Left colon (tissue), 2 donors: ENCODE measurements at regions not wholly inside any gene's neighbourhood (a gene's known extent, or its start where the extent isn't known, plus 50 kb on each side); places are given as distances from the start of the nearest gene placed in this dataset.
"Not testable (repeated sequence)": the region's sequence is repeated elsewhere in the genome, so short reads cannot be mapped to it uniquely, and the experiment has no call there.

Experiments
- ATAC-seq: fragments of 200-7000 bp; cut with Tn5 transposase; one replicate; pipeline ENCODE4 v1.9.1; 2020; ENCODE audit warnings: mild to moderate bottlenecking, moderate library complexity
- DNase-seq, 2 donors: peaks; one replicate each; pipeline ENCODE4 v3.0.0-alpha.2; 2020
- intact Hi-C, 2 donors: fragments of 100-400 bp; cut with DNase I in 1 of 2; cut with micrococcal nuclease in 1 of 2; formaldehyde crosslinking; loops; one replicate each; pipeline versions ENCODE4 v1.11.2 to v1.14.0; 2022; cut with DNase I, micrococcal nuclease
- donor health status: DM: no; HTN: no; CAD: no.
- donor health status: DM: yes; HTN: yes; CAD: no.

DNA sequence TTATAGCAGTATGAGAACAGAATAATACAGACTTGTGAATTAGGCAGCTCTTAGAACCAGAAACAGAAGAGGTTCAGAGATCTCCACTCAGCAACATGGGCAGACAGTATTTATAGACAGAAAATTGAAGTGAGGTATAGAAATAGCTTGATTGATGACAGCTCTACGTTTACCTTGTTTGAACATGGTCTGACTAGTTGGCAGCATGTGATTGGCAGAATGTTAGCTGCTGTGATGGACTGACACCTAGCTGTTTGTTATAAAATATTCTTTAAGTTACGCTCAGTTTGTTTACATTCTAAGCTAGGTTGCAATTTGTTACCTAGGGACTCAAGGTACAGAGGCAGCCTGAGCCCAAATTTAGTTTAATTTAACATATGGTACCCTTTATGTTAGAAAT lies 73.7 kb upstream of the TMEM229A start:
- DNase-seq: no peak
- ATAC-seq: no peak
- intact Hi-C loops: no loop called here

GRCh38 chr7:124101173-124101768 lies 68.4 kb upstream of the TMEM229A start:
- peak in 1 of 2 donors; percentile 50 for DNase-seq
- ATAC-seq: peak; percentile 45
- intact Hi-C loops: no loop called here

DNA sequence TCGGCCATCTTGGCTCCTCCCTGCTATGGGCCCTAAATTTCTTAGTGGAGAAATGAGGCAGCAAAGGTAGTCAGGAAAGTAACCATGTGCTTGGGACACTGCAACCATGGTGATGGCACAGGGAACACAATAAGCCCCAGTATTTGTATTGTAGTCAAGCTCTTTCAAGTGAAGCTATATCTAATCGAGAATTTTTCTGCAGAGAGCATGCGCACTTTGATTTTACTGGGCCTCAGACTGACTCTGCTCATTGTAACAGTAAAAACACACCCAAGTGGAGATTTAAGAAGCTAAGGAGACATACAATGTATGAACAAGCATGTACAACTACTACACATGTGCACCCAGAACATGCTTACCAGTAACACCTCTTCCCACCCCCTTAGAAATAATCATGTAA lies 67.3 kb upstream of the TMEM229A start:
- intact Hi-C loops: no loop called here
- ATAC-seq (peak; percentile 25), DNase-seq (no peak)

GRCh38 chr7:124099585-124099984 lies 66.7 kb upstream of the TMEM229A start:
- ATAC-seq, intact Hi-C loops: not testable (repeated sequence)
- peak in 1 of 2 donors; percentile 22 for DNase-seq

GRCh38 chr7:124089621-124090020 lies 56.8 kb upstream of the TMEM229A start:
- ATAC-seq (no peak), DNase-seq (no peak)
- intact Hi-C loops: no loop called here

DNA sequence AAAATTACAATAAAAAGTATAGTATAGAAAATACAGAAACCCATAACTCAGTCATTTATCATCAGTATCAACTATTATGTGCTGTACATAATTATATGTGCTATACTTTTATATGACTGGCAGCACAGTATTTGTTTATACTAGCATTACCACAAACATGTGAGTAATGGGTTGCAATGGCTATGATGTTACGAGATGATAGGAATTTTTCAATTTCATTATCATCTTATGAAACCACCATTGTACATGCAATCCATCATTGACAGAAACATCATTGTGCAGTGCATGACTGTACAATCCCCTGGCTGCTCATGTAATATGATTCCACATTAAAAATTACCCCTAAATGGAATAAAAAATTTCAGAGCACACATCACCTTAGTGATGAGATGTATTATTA lies 55.7 kb upstream of the TMEM229A start:
- ATAC-seq (no peak), DNase-seq (no peak)
- intact Hi-C loops: no loop called here

DNA sequence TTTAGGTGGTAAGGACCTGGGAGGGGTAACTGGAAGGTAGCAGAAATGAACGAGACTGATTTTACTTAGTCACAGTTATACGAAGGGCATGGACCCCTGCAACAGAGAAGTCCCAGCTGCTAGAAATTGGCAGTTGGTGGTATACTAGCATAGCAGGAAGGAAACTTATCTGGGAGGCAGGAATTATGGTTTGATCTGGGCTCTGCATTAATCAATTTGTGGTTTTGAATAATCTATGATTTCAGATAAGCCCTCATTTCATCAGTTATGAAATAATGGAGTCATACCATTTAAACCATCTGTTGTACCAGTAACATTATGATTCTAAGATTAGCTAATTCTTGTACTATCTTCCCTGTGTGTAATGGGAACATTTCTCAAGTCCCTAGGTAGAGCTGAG lies 54.0 kb upstream of the TMEM229A start:
- ATAC-seq (no peak), DNase-seq (no peak)
- intact Hi-C loops: no loop called here

- DNase-seq (peak; percentile 79 to 81), ATAC-seq (peak; percentile 96)
- intact Hi-C loops: no loop called here
These were observed 52.3 kb upstream of the TMEM229A start for GRCh38 chr7:124085179-124085578.

DNA sequence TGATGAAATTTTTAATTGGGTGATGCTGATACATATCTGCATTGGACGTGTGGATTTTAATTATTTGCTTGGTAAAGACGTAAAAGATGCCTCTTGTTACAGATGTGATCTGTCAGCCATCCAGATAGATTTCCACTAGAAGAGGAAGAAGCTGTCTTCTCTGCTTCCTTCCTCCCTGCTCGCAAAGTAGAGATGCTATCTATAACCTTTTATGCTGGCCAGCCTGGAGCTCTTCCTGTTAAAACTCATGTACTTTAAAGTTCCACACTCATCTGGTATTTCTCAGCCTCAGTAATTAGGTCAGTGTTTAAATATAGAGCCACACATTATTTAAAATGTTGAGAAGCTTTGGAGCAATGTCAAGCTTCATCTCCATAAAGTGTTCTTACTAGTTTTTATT lies 51.2 kb upstream of the TMEM229A start:
- DNase-seq: no peak
- intact Hi-C loops: no loop called here
- no peak for ATAC-seq
